HUES64 (cell line): ENCODE measurements at regions not wholly inside any gene's neighbourhood (a gene's known extent, or its start where the extent isn't known, plus 50 kb on each side); places are given as distances from the start of the nearest gene placed in this dataset.
"Not testable (repeated sequence)": the region's sequence is repeated elsewhere in the genome, so short reads cannot be mapped to it uniquely, and the experiment has no call there.

Experiments
- H3K27ac ChIP-seq: 2 replicates; pipeline ENCODE4 v1.7.0; 2013; ENCODE audit warnings: low read depth, low read length, inconsistent platforms
- H3K27me3 ChIP-seq: 2 replicates; pipeline ENCODE4 v1.6.1; 2013; ENCODE audit warnings: mild to moderate bottlenecking, low read length; ENCODE audit not compliant: insufficient read depth
- H3K36me3 ChIP-seq: 2 replicates; pipeline ENCODE4 v1.6.1; 2013; ENCODE audit warnings: mild to moderate bottlenecking, low read length; ENCODE audit not compliant: insufficient read depth
- H3K4me1 ChIP-seq: 2 replicates; pipeline ENCODE4 v1.6.1; 2013; ENCODE audit warnings: mild to moderate bottlenecking, low read length, moderate library complexity; ENCODE audit not compliant: insufficient read depth
- H3K4me3 ChIP-seq: 2 replicates; pipeline ENCODE4 v1.5.1; 2013; ENCODE audit warnings: mild to moderate bottlenecking, low read length, moderate library complexity
- H3K9ac ChIP-seq: 2 replicates; pipeline ENCODE4 v1.6.1; 2013; ENCODE audit warnings: mild to moderate bottlenecking, low read depth, low read length
- H3K9me3 ChIP-seq: 2 replicates; pipeline ENCODE4 v1.6.1; 2013; ENCODE audit warnings: low read depth, low read length; ENCODE audit not compliant: insufficient read depth
- WGBS: fragments of 150-250, 120-280 bp; methylation state at CpG from one replicate; pipeline ENCODE4 v1.1.7; 2013; ENCODE audit warnings: missing lambda C conversion rate; 5-methylcytosine and 5-hydroxymethylcytosine counted together

GRCh38 chrX:89350024-89350423 is 571.7 kb upstream of the TGIF2LX start:
- WGBS = 63% methylated on average over 4 of the region's 10 CpGs
- not testable (repeated sequence) for H3K4me1 ChIP-seq, H3K27ac ChIP-seq, H3K27me3 ChIP-seq, H3K4me3 ChIP-seq, H3K9ac ChIP-seq, H3K36me3 ChIP-seq, H3K9me3 ChIP-seq

GRCh38 chrX:89369904-89370303 is 551.8 kb upstream of the TGIF2LX start:
- 100% methylated on average over 1 of the region's 2 CpGs for WGBS
- not testable (repeated sequence) for H3K4me1 ChIP-seq

GRCh38 chrX:89393004-89393403 is 528.7 kb upstream of the TGIF2LX start:
- whole genome bisulfite sequencing = 96% methylated on average over 1 of the region's 3 CpGs
- not testable (repeated sequence) for H3K4me1 ChIP-seq, H3K27me3 ChIP-seq, H3K36me3 ChIP-seq, H3K4me3 ChIP-seq, H3K9me3 ChIP-seq, H3K27ac ChIP-seq, H3K9ac ChIP-seq

More at GRCh38 chrX:89369904-89370303, 551.8 kb upstream of the TGIF2LX start:
- H3K27me3 ChIP-seq, H3K36me3 ChIP-seq, H3K4me3 ChIP-seq, H3K9ac ChIP-seq, H3K27ac ChIP-seq, H3K9me3 ChIP-seq: not testable (repeated sequence)

DNA sequence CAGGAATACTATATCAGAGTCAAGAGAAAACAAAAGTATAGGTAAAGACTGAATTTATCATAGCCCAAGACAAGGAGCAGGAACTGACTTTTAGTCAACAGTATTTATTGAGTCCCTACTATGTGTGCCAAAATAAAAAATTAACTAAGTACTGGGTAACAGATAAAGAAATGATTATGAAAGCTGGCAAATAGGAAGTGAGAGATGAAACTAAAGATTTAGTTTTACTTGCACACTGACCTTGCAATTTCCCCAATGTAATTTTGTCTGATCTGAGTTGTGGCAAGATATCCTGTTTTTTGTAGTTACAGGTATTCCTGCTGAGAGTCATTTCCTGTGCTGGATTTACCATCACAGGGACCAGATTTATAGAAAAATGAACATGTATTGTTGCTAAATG is 518.9 kb upstream of the TGIF2LX start:
- H3K9ac ChIP-seq, H3K4me3 ChIP-seq, H3K36me3 ChIP-seq, H3K9me3 ChIP-seq, H3K4me1 ChIP-seq, H3K27ac ChIP-seq, H3K27me3 ChIP-seq: not testable (repeated sequence)

DNA sequence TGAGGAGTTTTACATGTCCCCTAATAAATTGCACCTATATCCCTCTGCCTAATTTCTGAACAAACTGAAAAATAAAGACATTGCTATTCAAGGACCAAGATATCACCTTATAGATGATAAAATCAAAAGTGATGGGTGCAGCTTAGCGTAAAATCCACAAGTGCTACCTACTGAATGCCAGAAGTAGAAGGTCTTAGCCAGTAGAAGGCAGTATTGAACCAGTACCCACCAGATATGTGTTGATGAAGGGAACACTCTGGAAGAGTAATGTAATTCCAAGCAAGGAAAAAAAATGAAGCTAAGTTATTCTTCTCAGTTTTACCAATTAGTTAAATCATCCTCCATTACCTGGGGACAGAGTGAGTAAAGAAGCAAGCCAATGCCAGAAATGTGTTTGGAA is 516.6 kb upstream of the TGIF2LX start:
- H3K9ac ChIP-seq, H3K27ac ChIP-seq, H3K27me3 ChIP-seq, H3K9me3 ChIP-seq, H3K4me1 ChIP-seq, H3K36me3 ChIP-seq, H3K4me3 ChIP-seq: not testable (repeated sequence)
- WGBS = 82% methylated on average over 1 of the region's 1 CpG

DNA sequence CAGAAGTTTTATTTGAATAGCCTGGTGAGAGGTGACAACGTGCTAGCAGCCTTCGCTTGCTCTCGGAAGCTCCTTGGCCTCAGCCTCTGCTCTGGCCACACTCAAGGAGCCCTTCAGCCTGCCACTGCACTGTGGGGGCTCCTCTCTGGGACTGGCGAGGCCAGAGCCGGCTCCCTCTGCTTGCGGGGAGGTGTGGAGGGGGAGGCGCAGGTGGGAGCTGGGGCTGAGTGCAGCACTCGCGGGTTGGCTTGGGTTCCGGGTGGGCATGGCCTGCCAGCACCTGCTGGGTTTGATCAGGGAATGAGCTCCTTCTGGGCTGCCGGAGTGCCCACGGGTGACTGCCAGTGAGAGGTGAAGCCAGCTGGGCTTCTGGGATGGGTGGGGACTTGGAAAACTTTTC is 504.8 kb upstream of the TGIF2LX start:
- H3K27me3 ChIP-seq, H3K27ac ChIP-seq, H3K4me1 ChIP-seq, H3K9me3 ChIP-seq, H3K9ac ChIP-seq, H3K4me3 ChIP-seq, H3K36me3 ChIP-seq: not testable (repeated sequence)
- WGBS = 95% methylated on average over 12 of the region's 12 CpGs

GRCh38 chrX:89432652-89433231 is 489.0 kb upstream of the TGIF2LX start:
- not testable (repeated sequence) for H3K36me3 ChIP-seq, H3K4me1 ChIP-seq, H3K9me3 ChIP-seq, H3K4me3 ChIP-seq, H3K9ac ChIP-seq, H3K27me3 ChIP-seq
- peak overlapping the region; percentile 45; the same call in 1 of the 2 replicates for H3K27ac ChIP-seq
- 55% methylated on average over 1 of the region's 2 CpGs for WGBS
